ENCODE measurements at regions not wholly inside any gene's neighbourhood (a gene's known extent, or its start where the extent isn't known, plus 50 kb on each side); places are given as distances from the start of the nearest gene placed in this dataset.
"Not testable (repeated sequence)": the region's sequence is repeated elsewhere in the genome, so short reads cannot be mapped to it uniquely, and the experiment has no call there.

GRCh38 chr5:166856791-166857190, 1434.7 kb upstream of the WWC1 start:
- FAIRE-seq = no peak
- no peak for DNase-seq (ENCODE audit: insufficient read length, low spot score)

DNA sequence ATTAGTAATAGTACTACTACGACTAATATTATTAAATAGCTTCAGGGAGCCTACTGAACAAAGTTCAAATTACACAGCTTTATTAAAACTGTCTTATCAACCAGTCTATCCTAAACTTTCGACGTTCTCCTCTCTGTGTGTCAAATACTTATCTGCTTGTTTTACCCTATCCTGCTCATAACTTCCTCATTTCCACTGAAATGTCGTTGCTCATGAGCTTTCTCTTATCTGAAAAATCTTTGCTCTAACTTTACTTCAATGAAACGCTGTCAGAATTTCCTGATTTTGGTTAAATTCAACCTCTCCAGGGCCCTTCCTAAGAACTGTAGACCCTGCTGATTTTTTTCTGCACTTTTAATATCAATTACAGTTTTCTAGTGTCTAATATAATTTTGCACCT, 1431.0 kb upstream of the WWC1 start:
- no peak for DNase-seq (ENCODE audit: insufficient read length, low spot score)
- FAIRE-seq = no peak

GRCh38 chr5:166862581-166862980, 1428.9 kb upstream of the WWC1 start:
- DNase-seq (ENCODE audit: insufficient read length, low spot score) = no peak
- no peak for FAIRE-seq

- DNase-seq (ENCODE audit: insufficient read length, low spot score) = no peak
- no peak for FAIRE-seq
Observed at GRCh38 chr5:166865206-166865605, 1426.2 kb upstream of the WWC1 start.

- FAIRE-seq = no peak
- DNase-seq (ENCODE audit: insufficient read length, low spot score) = no peak
Observed at GRCh38 chr5:166880456-166880855, 1411.0 kb upstream of the WWC1 start.

GRCh38 chr5:166881802-166882201, 1409.6 kb upstream of the WWC1 start:
- DNase-seq (ENCODE audit: insufficient read length, low spot score) (no peak), FAIRE-seq (no peak)

GRCh38 chr5:166883016-166883415, 1408.4 kb upstream of the WWC1 start:
- DNase-seq (ENCODE audit: insufficient read length, low spot score) (no peak), FAIRE-seq (no peak)

DNA sequence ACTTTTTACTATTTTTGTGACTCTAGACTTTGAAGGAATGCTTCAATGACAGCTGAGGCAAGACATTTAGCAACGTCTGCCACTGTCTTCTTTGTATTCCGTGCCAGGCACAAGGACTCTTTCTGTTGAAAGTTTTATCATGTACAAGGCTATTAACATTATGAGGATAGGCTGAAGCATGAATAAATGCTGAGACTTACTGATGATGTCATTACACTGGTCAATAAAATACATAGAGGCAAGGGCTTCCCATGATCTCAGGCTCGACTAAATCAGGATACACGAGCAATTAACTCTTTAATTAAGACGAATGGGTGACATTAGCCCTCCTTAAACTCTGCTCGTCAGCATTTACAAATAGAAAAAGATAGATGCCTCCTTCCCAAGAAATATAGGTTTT, 1393.3 kb upstream of the WWC1 start:
- FAIRE-seq (no peak), DNase-seq (ENCODE audit: insufficient read length, low spot score) (no peak)

DNA sequence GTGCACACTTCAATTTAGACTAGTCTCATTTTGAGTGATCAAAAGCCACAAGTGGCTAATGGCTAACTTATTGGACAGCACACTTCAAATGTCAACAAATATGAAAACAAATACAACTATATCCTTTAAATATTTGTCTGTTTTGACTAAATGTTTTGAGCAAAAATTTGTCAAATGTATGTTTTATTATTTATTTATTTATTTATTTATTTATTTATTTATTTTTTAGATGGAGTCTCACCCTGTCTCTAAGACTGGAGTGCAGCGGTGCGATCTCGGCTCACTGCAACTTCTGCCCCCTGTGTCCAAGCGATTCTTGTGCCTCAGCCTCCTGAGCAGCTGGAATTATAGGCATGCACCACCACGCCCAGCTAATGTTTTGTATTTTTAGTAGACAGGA, 1392.1 kb upstream of the WWC1 start:
- DNase-seq (ENCODE audit: insufficient read length, low spot score) = no peak
- FAIRE-seq = no peak

DNA sequence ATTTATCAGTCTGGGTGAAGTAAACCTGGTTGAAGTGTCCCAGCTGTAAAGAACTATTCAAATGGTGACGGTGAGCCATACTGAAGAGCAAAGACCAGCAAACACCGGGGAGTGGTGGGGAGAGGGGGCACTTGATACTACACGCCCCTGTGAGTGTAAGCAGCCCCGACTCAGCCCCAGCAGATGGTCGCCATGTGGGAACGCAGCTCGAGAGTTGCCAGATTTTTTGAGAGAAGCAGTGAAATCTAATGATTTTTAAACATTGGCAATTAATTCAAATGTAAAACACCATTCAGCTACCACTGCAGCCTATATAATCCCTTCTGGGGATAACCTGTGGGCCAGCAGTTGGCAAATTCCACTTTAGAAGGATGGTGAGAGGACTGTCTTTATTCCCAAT, 1386.9 kb upstream of the WWC1 start:
- FAIRE-seq (no peak), DNase-seq (ENCODE audit: insufficient read length, low spot score) (no peak)

DNA sequence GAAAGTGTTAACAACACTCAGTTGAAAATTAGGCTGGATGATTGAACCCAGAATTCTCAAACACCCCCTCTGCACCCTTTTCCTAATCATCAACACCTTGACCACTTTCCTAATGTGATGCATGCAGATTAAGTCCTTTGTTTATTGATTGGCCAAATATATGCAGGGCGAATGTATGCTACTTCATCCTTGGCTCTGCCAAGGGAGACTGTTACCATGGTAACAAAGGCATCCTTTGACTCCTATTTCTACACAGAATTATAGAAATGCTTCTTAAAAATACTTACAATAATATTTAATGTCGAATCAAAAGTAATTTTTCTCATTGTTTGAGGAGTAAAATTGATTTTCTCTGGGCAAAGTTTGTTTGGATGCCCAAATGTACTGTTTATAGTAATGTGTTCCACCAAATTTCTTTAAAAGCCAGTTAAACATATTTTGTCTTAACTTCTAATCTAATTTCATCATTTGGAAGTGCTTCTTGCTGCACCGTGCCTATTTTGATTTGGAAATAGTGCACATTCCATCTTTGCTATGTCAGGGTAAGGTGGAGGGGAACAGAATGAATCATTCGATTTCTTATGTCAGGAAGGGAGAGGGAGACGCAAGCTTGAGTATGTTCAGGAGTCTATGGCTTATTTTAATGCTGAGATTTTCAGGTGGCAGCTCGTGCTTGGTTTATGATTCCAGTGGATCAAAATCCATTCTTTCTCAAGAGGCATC, 1384.3 kb upstream of the WWC1 start:
- no peak for FAIRE-seq
- no peak for DNase-seq (ENCODE audit: insufficient read length, low spot score)

GRCh38 chr5:166909040-166909439, 1382.4 kb upstream of the WWC1 start:
- DNase-seq (ENCODE audit: insufficient read length, low spot score) = no peak
- no peak for FAIRE-seq

GRCh38 chr5:166909926-166910325, 1381.5 kb upstream of the WWC1 start:
- no peak for FAIRE-seq
- DNase-seq (ENCODE audit: insufficient read length, low spot score) = no peak

DNA sequence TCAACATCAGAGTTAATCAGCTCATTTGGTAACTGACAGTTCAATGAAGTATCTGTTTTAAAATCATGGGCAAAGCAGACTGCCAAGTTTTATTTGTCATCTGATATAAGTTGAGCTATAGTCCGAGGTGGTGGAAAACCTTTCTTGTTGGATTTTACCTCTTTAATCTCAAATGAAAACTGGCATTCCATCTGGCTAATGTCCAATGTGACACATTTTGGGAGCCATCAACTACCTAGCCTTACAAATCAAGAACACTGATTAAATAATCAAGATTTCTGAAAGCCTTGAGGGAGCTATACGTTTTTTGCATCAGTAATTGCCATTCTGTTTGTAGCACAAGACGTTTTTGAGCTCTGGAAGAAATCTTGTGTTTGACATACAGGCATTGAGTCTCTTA, 1380.5 kb upstream of the WWC1 start:
- FAIRE-seq = no peak
- DNase-seq (ENCODE audit: insufficient read length, low spot score) = no peak

DNA sequence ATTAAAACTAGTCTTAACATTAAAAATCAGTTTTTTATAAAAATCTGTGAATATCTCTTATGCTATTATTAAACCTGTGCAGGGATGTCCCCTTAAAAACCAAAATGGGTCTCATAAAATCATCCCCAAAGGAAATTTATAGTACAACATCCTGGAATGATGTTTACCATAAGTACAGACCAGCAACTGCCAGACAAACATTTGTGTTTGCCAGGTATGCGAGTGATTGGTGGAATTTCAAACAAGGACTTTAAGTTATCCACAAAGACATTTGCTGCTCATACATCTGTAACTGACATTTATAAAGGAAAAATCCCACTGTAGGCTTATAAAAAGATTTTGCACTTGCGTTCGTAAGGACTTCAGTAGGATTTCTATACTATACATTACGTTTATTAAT, 1375.4 kb upstream of the WWC1 start:
- no peak for FAIRE-seq
- no peak for DNase-seq (ENCODE audit: insufficient read length, low spot score)

GRCh38 chr5:166926138-166926537, 1365.3 kb upstream of the WWC1 start:
- no peak for FAIRE-seq
- DNase-seq (ENCODE audit: insufficient read length, low spot score) = no peak

DNA sequence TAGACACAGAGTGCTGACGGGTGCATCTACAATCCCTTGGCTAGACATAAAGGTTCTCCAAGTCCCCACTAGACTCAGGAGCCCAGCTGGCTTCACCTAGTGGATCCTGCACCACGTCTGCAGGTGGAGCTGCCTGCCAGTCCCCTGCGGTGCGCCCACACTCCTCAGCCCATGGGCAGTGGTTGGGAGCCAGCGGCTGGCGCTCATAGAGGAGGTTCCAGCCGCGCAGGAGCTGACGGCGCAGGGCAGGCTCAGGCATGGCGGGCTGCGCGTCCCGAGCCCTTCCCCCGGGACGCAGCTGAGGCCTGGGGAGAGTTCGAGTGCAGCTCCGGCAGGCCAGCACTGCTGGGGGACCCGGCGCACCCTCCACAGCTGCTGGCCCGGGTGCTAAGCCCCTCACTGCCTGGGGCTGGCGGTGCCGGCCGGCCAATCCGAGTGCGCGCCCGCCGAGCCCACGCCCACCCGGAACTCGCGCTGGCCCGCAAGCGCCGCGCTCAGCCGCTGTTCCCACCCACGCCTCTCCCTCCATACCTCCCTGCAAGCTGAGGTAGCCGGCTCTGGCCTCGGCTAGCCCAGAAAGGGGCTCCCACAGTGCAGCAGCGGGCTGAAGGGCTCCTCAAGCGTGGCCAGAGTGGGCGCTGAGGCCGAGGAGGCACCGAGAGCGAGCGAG, 1364.5 kb upstream of the WWC1 start:
- not testable (repeated sequence) for FAIRE-seq; DNase-seq (ENCODE audit: insufficient read length, low spot score)

GRCh38 chr5:166936351-166936750, 1355.1 kb upstream of the WWC1 start:
- DNase-seq (ENCODE audit: insufficient read length, low spot score) (no peak), FAIRE-seq (no peak)

DNA sequence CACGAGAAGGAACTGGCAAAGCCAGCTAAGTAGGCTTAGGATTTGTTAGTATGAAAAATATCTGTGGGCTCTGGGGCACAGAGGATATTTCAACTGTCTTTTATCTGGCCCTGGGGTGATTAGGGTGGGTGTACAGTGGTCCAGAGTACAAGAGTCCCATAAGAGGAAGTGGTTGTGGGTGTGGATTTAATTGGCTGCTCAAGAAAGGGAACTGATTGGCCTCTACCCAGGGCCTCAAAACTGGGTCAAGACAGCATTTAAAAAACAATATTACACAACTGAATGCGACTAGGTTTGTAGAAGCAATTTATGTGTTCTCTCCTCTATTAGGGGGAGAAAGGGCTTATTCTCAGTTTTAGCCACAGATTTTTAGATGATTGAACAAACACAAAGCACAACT, 1353.4 kb upstream of the WWC1 start:
- DNase-seq (ENCODE audit: insufficient read length, low spot score) (no peak), FAIRE-seq (no peak)

DNA sequence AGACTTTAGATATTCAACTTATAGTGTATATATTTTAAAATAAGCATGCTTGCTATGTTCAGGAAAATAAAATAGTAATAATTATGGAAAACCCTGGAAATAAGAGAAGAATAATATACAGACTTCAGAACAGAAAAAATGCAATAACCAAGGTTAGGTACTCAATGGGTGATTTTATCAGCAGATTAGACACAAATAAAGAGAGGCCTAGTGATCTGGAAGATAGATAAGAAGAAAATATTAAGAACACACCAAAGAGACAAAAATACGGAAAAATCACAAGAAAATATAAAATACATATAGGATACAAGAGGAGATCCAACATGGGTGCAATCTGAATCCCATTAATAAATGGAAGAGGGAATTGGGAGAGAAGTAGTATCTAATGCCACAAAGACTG, 1348.5 kb upstream of the WWC1 start:
- no peak for FAIRE-seq
- no peak for DNase-seq (ENCODE audit: insufficient read length, low spot score)

- FAIRE-seq = no peak
- no peak for DNase-seq (ENCODE audit: insufficient read length, low spot score)
Observed at GRCh38 chr5:166947045-166947444, 1344.4 kb upstream of the WWC1 start.

GRCh38 chr5:166948679-166949078, 1342.8 kb upstream of the WWC1 start:
- DNase-seq (ENCODE audit: insufficient read length, low spot score) (no peak), FAIRE-seq (no peak)

DNA sequence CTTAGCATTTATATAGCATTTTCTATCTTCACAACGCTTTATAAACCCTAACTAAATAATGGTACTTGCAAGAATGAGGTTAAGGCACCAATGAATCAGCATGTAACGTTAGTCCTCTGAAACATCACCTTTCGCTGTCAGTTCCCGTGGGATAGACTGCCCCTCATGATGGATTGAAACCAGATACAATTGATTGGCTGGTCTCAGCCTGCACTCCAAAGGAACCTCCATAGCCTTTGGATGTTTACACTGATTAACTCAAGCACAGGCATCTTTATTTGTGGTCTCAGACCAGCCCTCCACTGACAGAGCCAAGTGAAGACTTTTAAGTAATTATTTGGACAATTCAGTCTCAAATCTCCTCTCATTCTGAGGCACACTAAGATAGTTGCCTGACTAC, 1339.4 kb upstream of the WWC1 start:
- DNase-seq (ENCODE audit: insufficient read length, low spot score) (no peak), FAIRE-seq (no peak)
